Naive thymus-derived CD4-positive, alpha-beta T cell (primary cell): ENCODE measurements at regions not wholly inside any gene's neighbourhood (a gene's known extent, or its start where the extent isn't known, plus 50 kb on each side); places are given as distances from the start of the nearest gene placed in this dataset.

ENCODE experiments used
- ATAC-seq: fragments of 150-1000 bp; cut with Tn5 transposase; 2 replicates; pipeline ENCODE4 v1.10.0; 2021; ENCODE audit warnings: mild to moderate bottlenecking, moderate library complexity
- CTCF ChIA-PET: fragments of 350-600 bp; sonication (Branson Sonifier 250); formaldehyde crosslinking; loops from one replicate; lab custom pipeline; 2021; ENCODE audit warnings: antibody characterized with exemption; lab: Charles Lee
- POLR2A ChIA-PET: fragments of 350-600 bp; sonication (Branson Sonifier 250); formaldehyde crosslinking; loops from one replicate; lab custom pipeline; 2021; ENCODE audit warnings: antibody characterized with exemption, inconsistent platforms; lab: Charles Lee
- DNase-seq, 9 donors: peaks; one replicate each; pipeline versions ENCODE4 v3.0.0 to v3.0.0-alpha.2; 2020 to 2022; ENCODE audit warnings: mixed read lengths in 1 of 9
- H3K27ac ChIP-seq: one replicate; pipeline ENCODE4 v1.7.0; 2013; ENCODE audit warnings: mild to moderate bottlenecking, low read depth, low read length, moderate library complexity
- H3K27me3 ChIP-seq, 2 donors: one replicate each; pipeline ENCODE4 v1.7.0; 2013; ENCODE audit warnings: low read length in 2 of 2, mild to moderate bottlenecking in 2 of 2, moderate library complexity in 2 of 2; ENCODE audit not compliant: control insufficient read depth in 2 of 2, insufficient read depth in 2 of 2
- H3K36me3 ChIP-seq, 3 experiments: 1 replicate in 2 of 3; 2 replicates in 1 of 3; pipeline ENCODE4 v1.7.0; 2013; ENCODE audit warnings: low read length in 3 of 3, mild to moderate bottlenecking in 3 of 3, moderate library complexity in 1 of 3; ENCODE audit not compliant: insufficient read depth in 3 of 3, control insufficient read depth in 2 of 3
- H3K4me1 ChIP-seq, 2 donors: one replicate each; pipeline ENCODE4 v1.7.0; 2013; ENCODE audit warnings: low read length in 2 of 2, mild to moderate bottlenecking in 2 of 2, moderate library complexity in 1 of 2; ENCODE audit not compliant: control insufficient read depth in 2 of 2, insufficient read depth in 2 of 2
- H3K4me3 ChIP-seq: 2 replicates; pipeline ENCODE4 v1.7.0; 2013; ENCODE audit warnings: mild to moderate bottlenecking, low read length
- H3K9me3 ChIP-seq, 3 experiments: 1 replicate in 2 of 3; 2 replicates in 1 of 3; pipeline ENCODE4 v1.7.0; 2013; ENCODE audit warnings: low read length in 3 of 3; ENCODE audit not compliant: control insufficient read depth in 2 of 3
- H3K27ac Mint-ChIP-seq, 9 donors: one replicate each; pipeline ENCODE4 v1.8.0; 2020 to 2022; ENCODE audit warnings: mixed read lengths in 9 of 9, mild to moderate bottlenecking in 8 of 9, moderate library complexity in 5 of 9, inconsistent platforms in 2 of 9
- H3K27me3 Mint-ChIP-seq, 5 donors: one replicate each; pipeline ENCODE4 v1.8.0; 2021 to 2022; ENCODE audit warnings: mixed read lengths in 5 of 5, mild to moderate bottlenecking in 1 of 5
- H3K36me3 Mint-ChIP-seq, 5 donors: one replicate each; pipeline ENCODE4 v1.8.0; 2020 to 2022; ENCODE audit warnings: mixed read lengths in 5 of 5, mild to moderate bottlenecking in 3 of 5, inconsistent platforms in 1 of 5
- H3K4me1 Mint-ChIP-seq, 7 donors: one replicate each; pipeline ENCODE4 v1.8.0; 2020 to 2022; ENCODE audit warnings: mixed read lengths in 7 of 7, mild to moderate bottlenecking in 3 of 7, inconsistent platforms in 1 of 7
- H3K4me3 Mint-ChIP-seq, 10 donors: one replicate each; pipeline ENCODE4 v1.8.0; 2020 to 2022; ENCODE audit warnings: mild to moderate bottlenecking in 10 of 10, mixed read lengths in 10 of 10, moderate library complexity in 6 of 10, inconsistent platforms in 2 of 10
- H3K9me3 Mint-ChIP-seq, 11 donors: one replicate each; pipeline ENCODE4 v1.8.0; 2020 to 2022; ENCODE audit warnings: mixed read lengths in 11 of 11, mild to moderate bottlenecking in 4 of 11, inconsistent platforms in 1 of 11, moderate library complexity in 1 of 11
- intact Hi-C, 2 donors: fragments of 100-400 bp; cut with micrococcal nuclease; formaldehyde crosslinking; loops; one replicate each; pipeline ENCODE4 v1.15.1; 2023

- no peaks in the 10 kb centered on the region for H3K27me3 ChIP-seq
- no peaks in the 10 kb centered on the region for H3K4me1 ChIP-seq
- no peaks in the 10 kb centered on the region for H3K9me3 ChIP-seq
- Mint-ChIP-seq H3K4me1 (peaks cover 0 to 7% (median 0%) of the 10 kb centered on the region in 7 donors), H3K4me3 (no peak overlapping the region), H3K36me3 (no peaks in the 10 kb centered on the region), H3K27me3 (no peaks in the 10 kb centered on the region), H3K9me3 (no peaks in the 10 kb centered on the region), H3K27ac (no peak overlapping the region)
- no peaks in the 10 kb centered on the region for H3K36me3 ChIP-seq
- CTCF ChIA-PET, result no interaction called here
- H3K27ac ChIP-seq, result no peak overlapping the region
- no peak for DNase-seq
- no peak for ATAC-seq
- POLR2A ChIA-PET, result no interaction called here
- intact Hi-C loops, result no loop called here
- no peak overlapping the region for H3K4me3 ChIP-seq
Observed at GRCh38 chr12:124629117-124629516, 61.7 kb upstream of the NCOR2 start.

GRCh38 chr12:124627956-124628355, 60.5 kb upstream of the NCOR2 start:
- Histone ChIP-seq H3K4me3 (no peak overlapping the region), H3K9me3 (no peaks in the 10 kb centered on the region), H3K27ac (no peak overlapping the region), H3K4me1 (no peaks in the 10 kb centered on the region), H3K27me3 (no peaks in the 10 kb centered on the region), H3K36me3 (no peaks in the 10 kb centered on the region)
- no peak overlapping the region for H3K27ac Mint-ChIP-seq
- H3K4me3 Mint-ChIP-seq, result no peak overlapping the region
- no peaks in the 10 kb centered on the region for H3K36me3 Mint-ChIP-seq
- ATAC-seq (no peak), DNase-seq (no peak)
- intact Hi-C loops, result no loop called here
- ChIA-PET POLR2A (no interaction called here), CTCF (no interaction called here)
- no peaks in the 10 kb centered on the region for H3K27me3 Mint-ChIP-seq
- H3K9me3 Mint-ChIP-seq, result peaks cover 0 to 5% (median 0%) of the 10 kb centered on the region in 11 donors
- peaks cover 0 to 4% (median 0%) of the 10 kb centered on the region in 7 donors for H3K4me1 Mint-ChIP-seq

- H3K36me3 ChIP-seq, result no peaks in the 10 kb centered on the region
- peaks cover 0 to 5% (median 0%) of the 10 kb centered on the region in 11 donors for H3K9me3 Mint-ChIP-seq
- no peak overlapping the region for H3K27ac ChIP-seq
- no peak overlapping the region for H3K4me3 ChIP-seq
- H3K4me1 ChIP-seq, result no peaks in the 10 kb centered on the region
- H3K9me3 ChIP-seq, result no peaks in the 10 kb centered on the region
- H3K4me3 Mint-ChIP-seq, result no peak overlapping the region
- ChIA-PET CTCF (interaction anchor here (0.6 kb wide), 1 partner anchor 655 kb away, joined by 3 read pairs; no protein-coding TSS in a partner anchor), POLR2A (interaction anchor here (0.7 kb wide), 1 partner anchor 227 kb away, joined by 5 read pairs; no protein-coding TSS in a partner anchor)
- ATAC-seq (no peak), DNase-seq (no peak)
- H3K27ac Mint-ChIP-seq, result peak overlapping the region in 1 of 9 donors; percentile 15
- H3K27me3 Mint-ChIP-seq, result peaks cover 0 to 3% (median 0%) of the 10 kb centered on the region in 5 donors
- no peaks in the 10 kb centered on the region for H3K36me3 Mint-ChIP-seq
- intact Hi-C loops, result no loop called here
- peaks cover 0 to 7% (median 0%) of the 10 kb centered on the region in 7 donors for H3K4me1 Mint-ChIP-seq
- no peaks in the 10 kb centered on the region for H3K27me3 ChIP-seq
Observed at GRCh38 chr12:124626971-124627411, 59.6 kb upstream of the NCOR2 start.

GRCh38 chr12:124625867-124626675, 58.7 kb upstream of the NCOR2 start:
- Histone ChIP-seq H3K27ac (no peak overlapping the region), H3K4me3 (no peak overlapping the region), H3K4me1 (no peaks in the 10 kb centered on the region), H3K27me3 (no peaks in the 10 kb centered on the region), H3K9me3 (no peaks in the 10 kb centered on the region), H3K36me3 (no peaks in the 10 kb centered on the region)
- CTCF ChIA-PET, result interaction anchor here (0.6 kb wide), 1 partner anchor 654 kb away, joined by 3 read pairs; no protein-coding TSS in a partner anchor
- Mint-ChIP-seq H3K27ac (peak overlapping the region in 1 of 9 donors; percentile 79), H3K36me3 (no peaks in the 10 kb centered on the region), H3K27me3 (peaks cover 0 to 3% (median 0%) of the 10 kb centered on the region in 5 donors), H3K4me1 (peaks cover 0 to 7% (median 0%) of the 10 kb centered on the region in 7 donors), H3K9me3 (peaks cover 0 to 5% (median 0%) of the 10 kb centered on the region in 11 donors), H3K4me3 (no peak overlapping the region)
- DNase-seq, result no peak
- intact Hi-C loops, result no loop called here
- POLR2A ChIA-PET, result interaction anchor here (0.7 kb wide), 1 partner anchor 228 kb away, joined by 5 read pairs; no protein-coding TSS in a partner anchor
- ATAC-seq, result peak; percentile 94

GRCh38 chr12:124624823-124625222, 57.4 kb upstream of the NCOR2 start:
- CTCF ChIA-PET, result no interaction called here
- DNase-seq, result no peak
- Mint-ChIP-seq H3K4me3 (no peak overlapping the region), H3K36me3 (no peaks in the 10 kb centered on the region), H3K9me3 (peaks cover 0 to 5% (median 0%) of the 10 kb centered on the region in 11 donors), H3K27ac (no peak overlapping the region), H3K27me3 (peaks cover 0 to 3% (median 0%) of the 10 kb centered on the region in 5 donors), H3K4me1 (peaks cover 0 to 7% (median 0%) of the 10 kb centered on the region in 7 donors)
- no peak for ATAC-seq
- no peaks in the 10 kb centered on the region for H3K4me1 ChIP-seq
- H3K27ac ChIP-seq, result no peak overlapping the region
- no peaks in the 10 kb centered on the region for H3K36me3 ChIP-seq
- H3K4me3 ChIP-seq, result no peak overlapping the region
- intact Hi-C loops, result no loop called here
- no peaks in the 10 kb centered on the region for H3K27me3 ChIP-seq
- POLR2A ChIA-PET, result no interaction called here
- no peaks in the 10 kb centered on the region for H3K9me3 ChIP-seq

GRCh38 chr12:124623344-124624035, 56.1 kb upstream of the NCOR2 start:
- Histone ChIP-seq H3K36me3 (no peaks in the 10 kb centered on the region), H3K9me3 (no peaks in the 10 kb centered on the region), H3K4me3 (no peak overlapping the region), H3K27me3 (no peaks in the 10 kb centered on the region), H3K4me1 (no peaks in the 10 kb centered on the region), H3K27ac (no peak overlapping the region)
- Mint-ChIP-seq H3K36me3 (no peaks in the 10 kb centered on the region), H3K27ac (no peak overlapping the region), H3K27me3 (peaks cover 0 to 3% (median 0%) of the 10 kb centered on the region in 5 donors), H3K9me3 (peaks cover 0 to 7% (median 0%) of the 10 kb centered on the region in 11 donors), H3K4me3 (no peak overlapping the region), H3K4me1 (peaks cover 0 to 7% (median 0%) of the 10 kb centered on the region in 7 donors)
- intact Hi-C loops, result no loop called here
- CTCF ChIA-PET, result no interaction called here
- ATAC-seq (no peak), DNase-seq (no peak)
- POLR2A ChIA-PET, result no interaction called here
